Adrenal gland (tissue), 9 donors: ENCODE measurements at regions not wholly inside any gene's neighbourhood (a gene's known extent, or its start where the extent isn't known, plus 50 kb on each side); places are given as distances from the start of the nearest gene placed in this dataset.

Experiments used
- DNase-seq, 7 donors: peaks; one replicate each; pipeline ENCODE4 v3.0.0-alpha.2; 2019 to 2020
- H3K27ac ChIP-seq, 5 donors: fragments of 200-600 bp; sonication (generic) in 4 of 5; 1 replicate in 3 of 5; 2 replicates in 2 of 5; pipeline versions ENCODE4 v1.5.1 to v1.8.0; 2016 to 2020; ENCODE audit warnings: mild to moderate bottlenecking in 1 of 5
- H3K27me3 ChIP-seq: fragments of 200-600 bp; 2 replicates; pipeline ENCODE4 v1.8.0; 2021
- H3K36me3 ChIP-seq, 2 donors: fragments of 200-600 bp; replicated peaks in 1 of 2; 1 replicate in 1 of 2; 2 replicates in 1 of 2; pipeline versions ENCODE4 v1.5.1 to v1.8.0; 2018 to 2022
- H3K4me1 ChIP-seq, 2 donors: fragments of 200-600 bp; replicated peaks in 1 of 2; 1 replicate in 1 of 2; 2 replicates in 1 of 2; pipeline versions ENCODE4 v1.5.1 to v1.8.0; 2018 to 2021
- H3K4me3 ChIP-seq, 4 donors: fragments of 200-600 bp; sonication (generic) in 3 of 4; one replicate each; pipeline ENCODE4 v1.5.1; 2016 to 2018
- H3K9me3 ChIP-seq, 3 donors: fragments of 200-600 bp; sonication (generic) in 1 of 3; replicated peaks in 1 of 3; 1 replicate in 2 of 3; 2 replicates in 1 of 3; pipeline versions ENCODE4 v1.5.1 to v1.8.0; 2016 to 2021
- POLR2A ChIP-seq, 2 donors: fragments of 450-650 bp; IDR thresholded peaks; one replicate each; pipeline ENCODE4 v1.6.1; 2017; ENCODE audit warnings: antibody characterized with exemption in 2 of 2, mild to moderate bottlenecking in 2 of 2, moderate library complexity in 1 of 2
- WGBS, 4 donors: extraction: QIAGEN DNeasy Blood & Tissue Kit in 2 of 4; methylation state at CpG; one replicate each; pipeline versions ENCODE4 v1.1.5 to v1.1.7; 2013 to 2017; 5-methylcytosine and 5-hydroxymethylcytosine counted together
- intact Hi-C, 2 donors: fragments of 100-400 bp; cut with DNase I; formaldehyde crosslinking; loops; one replicate each; pipeline versions ENCODE4 v1.14.1 to v1.15.0; 2022 to 2023
- TF ChIP-seq, protein P1 (sequence below), 6 experiments: fragments of 450-650 bp in 4 of 6; fragments of 200-600 bp in 2 of 6; sonication (generic) in 1 of 6; IDR thresholded peaks; 1 replicate in 5 of 6; 2 replicates in 1 of 6; pipeline versions ENCODE4 v1.5.1 to v1.8.0; 2016 to 2021; ENCODE audit warnings: antibody characterized with exemption in 6 of 6, mild to moderate bottlenecking in 2 of 6, moderate library complexity in 1 of 6
- donor health status: healthy with polysubstance abuse.
- donor health status: Bipolar disorder and iron deficiency.
- donor health status: DM: yes; HTN: yes; CAD: no.
- donor health status: DM: no; HTN: no; CAD: no.
- donor health status: DM: no; HTN: no; CAD: no.

- H3K9me3 ChIP-seq, result no peaks in the 10 kb centered on the region
- H3K4me1 ChIP-seq, result no peaks in the 10 kb centered on the region
- H3K27ac ChIP-seq, result no peak overlapping the region
- no peaks in the 10 kb centered on the region for H3K36me3 ChIP-seq
- H3K4me3 ChIP-seq, result no peak overlapping the region
- TF ChIP-seq, protein P1, sequence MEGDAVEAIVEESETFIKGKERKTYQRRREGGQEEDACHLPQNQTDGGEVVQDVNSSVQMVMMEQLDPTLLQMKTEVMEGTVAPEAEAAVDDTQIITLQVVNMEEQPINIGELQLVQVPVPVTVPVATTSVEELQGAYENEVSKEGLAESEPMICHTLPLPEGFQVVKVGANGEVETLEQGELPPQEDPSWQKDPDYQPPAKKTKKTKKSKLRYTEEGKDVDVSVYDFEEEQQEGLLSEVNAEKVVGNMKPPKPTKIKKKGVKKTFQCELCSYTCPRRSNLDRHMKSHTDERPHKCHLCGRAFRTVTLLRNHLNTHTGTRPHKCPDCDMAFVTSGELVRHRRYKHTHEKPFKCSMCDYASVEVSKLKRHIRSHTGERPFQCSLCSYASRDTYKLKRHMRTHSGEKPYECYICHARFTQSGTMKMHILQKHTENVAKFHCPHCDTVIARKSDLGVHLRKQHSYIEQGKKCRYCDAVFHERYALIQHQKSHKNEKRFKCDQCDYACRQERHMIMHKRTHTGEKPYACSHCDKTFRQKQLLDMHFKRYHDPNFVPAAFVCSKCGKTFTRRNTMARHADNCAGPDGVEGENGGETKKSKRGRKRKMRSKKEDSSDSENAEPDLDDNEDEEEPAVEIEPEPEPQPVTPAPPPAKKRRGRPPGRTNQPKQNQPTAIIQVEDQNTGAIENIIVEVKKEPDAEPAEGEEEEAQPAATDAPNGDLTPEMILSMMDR (IDR thresholded peaks at IDR 0.05), result peak; percentile 25 to 57 (median 49)
- TF ChIP-seq POLR2A (IDR thresholded peaks at IDR 0.05), result no peak
- DNase-seq, result peak; percentile 21 to 75 (median 61)
- peaks cover 8% of the 10 kb centered on the region for H3K27me3 ChIP-seq
- WGBS, 4 donors, result 16 to 22% (median 20%) methylated on average over 8 of the region's 8 CpGs
- intact Hi-C loops, result no loop called here
These were observed 263.6 kb downstream of the DUSP10 start for GRCh38 chr1:221478050-221478949.

DNA sequence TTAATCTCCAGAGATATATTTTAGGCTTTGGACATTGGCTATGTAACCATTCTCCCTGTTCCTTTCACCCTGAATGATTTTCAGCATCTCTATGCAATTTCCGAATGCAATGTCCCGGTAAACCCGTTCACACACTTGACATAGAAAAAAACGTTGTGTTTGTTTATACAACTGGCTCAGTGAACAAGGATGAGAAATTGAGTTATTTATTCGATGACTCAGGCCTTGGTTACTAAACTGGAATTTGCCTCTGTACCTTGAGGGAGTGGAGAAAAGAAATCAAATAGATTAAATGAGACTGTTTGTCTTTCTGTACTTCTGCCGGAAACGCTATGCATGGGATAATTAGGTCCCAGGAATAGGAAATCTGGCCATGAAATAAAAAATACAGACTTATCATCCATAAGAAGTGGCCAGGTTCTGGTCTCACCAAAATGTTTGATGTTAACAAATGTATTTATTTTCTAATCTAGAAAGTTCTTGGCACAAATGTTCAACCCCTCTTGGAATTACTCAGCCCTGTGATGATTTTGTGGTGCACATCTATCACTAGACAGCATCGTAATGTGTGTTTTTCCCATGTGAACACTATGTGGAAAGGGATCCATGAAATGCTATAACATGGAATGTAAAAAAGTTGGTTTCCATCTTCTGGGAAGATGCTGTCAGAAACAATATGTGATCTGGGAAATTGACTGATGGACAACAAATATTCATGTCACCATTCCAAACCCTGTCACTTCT is 253.9 kb downstream of the DUSP10 start:
- WGBS, 4 donors, result 40 to 47% (median 45%) methylated on average over 8 of the region's 8 CpGs

GRCh38 chr1:221488550-221488949 is 253.3 kb downstream of the DUSP10 start:
- 74 to 88% (median 79%) methylated on average over 1 of the region's 1 CpG for WGBS, 4 donors
- Histone ChIP-seq H3K4me3 (no peak overlapping the region), H3K9me3 (no peaks in the 10 kb centered on the region), H3K27me3 (no peaks in the 10 kb centered on the region), H3K27ac (no peak overlapping the region), H3K36me3 (no peaks in the 10 kb centered on the region), H3K4me1 (no peaks in the 10 kb centered on the region)
- TF ChIP-seq POLR2A (IDR thresholded peaks at IDR 0.05), result no peak
- no peak for DNase-seq
- intact Hi-C loops, result no loop called here

More for the DNA sequence above, 253.9 kb downstream of the DUSP10 start:
- DNase-seq, result no peak
- intact Hi-C loops, result no loop called here
- no peaks in the 10 kb centered on the region for H3K4me1 ChIP-seq
- H3K27me3 ChIP-seq, result no peaks in the 10 kb centered on the region
- H3K9me3 ChIP-seq, result no peaks in the 10 kb centered on the region
- no peak for TF ChIP-seq POLR2A (IDR thresholded peaks at IDR 0.05)
- TF ChIP-seq, protein P1 (IDR thresholded peaks at IDR 0.05), result no peak
- H3K27ac ChIP-seq, result no peak overlapping the region
- no peak overlapping the region for H3K4me3 ChIP-seq
- H3K36me3 ChIP-seq, result no peaks in the 10 kb centered on the region

DNA sequence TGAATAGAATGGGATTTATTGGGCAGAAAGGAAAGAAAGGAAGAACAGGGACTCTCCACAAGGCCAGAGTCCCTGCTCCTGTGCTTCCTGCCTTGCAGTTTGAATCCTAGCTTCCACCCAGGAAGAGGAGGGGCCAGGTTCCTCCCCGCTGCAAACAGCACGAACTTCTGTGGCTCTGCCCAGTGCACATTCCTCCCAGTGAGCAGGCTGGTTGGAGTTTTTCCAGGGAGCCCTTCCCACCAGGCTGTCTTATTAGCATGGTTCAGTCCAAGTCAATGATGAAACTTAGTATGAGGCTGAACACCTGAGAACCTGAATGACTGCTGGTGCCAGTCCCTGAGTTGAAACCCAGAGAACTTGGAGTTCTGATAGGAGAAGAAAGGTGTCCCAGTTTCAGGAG is 247.2 kb downstream of the DUSP10 start:
- TF ChIP-seq, protein P1 (IDR thresholded peaks at IDR 0.05), result no peak
- no peak for TF ChIP-seq POLR2A (IDR thresholded peaks at IDR 0.05)
- Histone ChIP-seq H3K9me3 (no peaks in the 10 kb centered on the region), H3K4me1 (no peaks in the 10 kb centered on the region), H3K4me3 (no peak overlapping the region), H3K27ac (no peak overlapping the region), H3K27me3 (no peaks in the 10 kb centered on the region), H3K36me3 (no peaks in the 10 kb centered on the region)
- DNase-seq, result peak in 3 of 7 donors; percentile 11 to 24 (median 23)
- intact Hi-C loops, result no loop called here
- WGBS, 4 donors, result 19 to 49% (median 35%) methylated on average over 2 of the region's 2 CpGs
